GM23338 (cell line): ENCODE measurements at regions not wholly inside any gene's neighbourhood (a gene's known extent, or its start where the extent isn't known, plus 50 kb on each side); places are given as distances from the start of the nearest gene placed in this dataset.

Experiments used
- CREB1 ChIP-seq: fragments of 250-450 bp; sonication (Bioruptor Pico); IDR thresholded peaks from 2 replicates; pipeline ENCODE4 v1.5.0; 2020; ENCODE audit warnings: low read depth, mild to moderate bottlenecking, moderate library complexity
- EZH2 ChIP-seq: fragments of 200-600 bp; sonication (generic); IDR thresholded peaks from one replicate; pipeline ENCODE4 v1.8.0; 2017; ENCODE audit warnings: antibody characterized with exemption, mild to moderate bottlenecking, low read depth; ENCODE audit not compliant: unreplicated experiment
- EZH2phosphoT487 ChIP-seq: fragments of 200-600 bp; sonication (generic); IDR thresholded peaks from one replicate; pipeline ENCODE4 v1.8.1; 2018; ENCODE audit warnings: antibody characterized with exemption; ENCODE audit not compliant: unreplicated experiment
- JUNB ChIP-seq: IDR thresholded peaks from one replicate; pipeline ENCODE4 v1.6.1; 2016; ENCODE audit warnings: antibody characterized with exemption; ENCODE audit not compliant: unreplicated experiment
- NANOG ChIP-seq: IDR thresholded peaks from 2 replicates; pipeline ENCODE4 v1.6.1; 2016; ENCODE audit warnings: antibody characterized with exemption, borderline replicate concordance
- POLR2AphosphoS5 ChIP-seq: IDR thresholded peaks from 2 replicates; pipeline ENCODE4 v1.6.1; 2016; ENCODE audit warnings: antibody characterized with exemption, low read depth
- ZNF114 ChIP-seq: fragments of 250-450 bp; sonication (Bioruptor Pico); IDR thresholded peaks from 2 replicates; pipeline ENCODE4 v1.5.0; 2020; ENCODE audit warnings: mild to moderate bottlenecking, moderate library complexity
- ZNF331 ChIP-seq: fragments of 250-450 bp; sonication (Bioruptor Pico); IDR thresholded peaks from 2 replicates; pipeline ENCODE4 v1.5.0; 2020; ENCODE audit warnings: low read depth, mild to moderate bottlenecking, moderate library complexity
- TF ChIP-seq, protein P1 (sequence below), 2 experiments: fragments of 200-600 bp in 1 of 2; sonication (generic) in 1 of 2; conservative IDR thresholded peaks; 2 replicates each; pipeline versions ENCODE4 v1.5.1 to v1.6.1; 2016 to 2017; ENCODE audit warnings: antibody characterized with exemption in 2 of 2, low read depth in 2 of 2, mild to moderate bottlenecking in 2 of 2, moderate library complexity in 1 of 2
- TF ChIP-seq, protein P2 (sequence below): IDR thresholded peaks from 2 replicates; pipeline ENCODE4 v1.6.1; 2016; ENCODE audit warnings: antibody characterized with exemption
- TF ChIP-seq, protein P3 (sequence below): IDR thresholded peaks from one replicate; pipeline ENCODE4 v1.6.1; 2018; ENCODE audit warnings: antibody characterized with exemption; ENCODE audit not compliant: unreplicated experiment

DNA sequence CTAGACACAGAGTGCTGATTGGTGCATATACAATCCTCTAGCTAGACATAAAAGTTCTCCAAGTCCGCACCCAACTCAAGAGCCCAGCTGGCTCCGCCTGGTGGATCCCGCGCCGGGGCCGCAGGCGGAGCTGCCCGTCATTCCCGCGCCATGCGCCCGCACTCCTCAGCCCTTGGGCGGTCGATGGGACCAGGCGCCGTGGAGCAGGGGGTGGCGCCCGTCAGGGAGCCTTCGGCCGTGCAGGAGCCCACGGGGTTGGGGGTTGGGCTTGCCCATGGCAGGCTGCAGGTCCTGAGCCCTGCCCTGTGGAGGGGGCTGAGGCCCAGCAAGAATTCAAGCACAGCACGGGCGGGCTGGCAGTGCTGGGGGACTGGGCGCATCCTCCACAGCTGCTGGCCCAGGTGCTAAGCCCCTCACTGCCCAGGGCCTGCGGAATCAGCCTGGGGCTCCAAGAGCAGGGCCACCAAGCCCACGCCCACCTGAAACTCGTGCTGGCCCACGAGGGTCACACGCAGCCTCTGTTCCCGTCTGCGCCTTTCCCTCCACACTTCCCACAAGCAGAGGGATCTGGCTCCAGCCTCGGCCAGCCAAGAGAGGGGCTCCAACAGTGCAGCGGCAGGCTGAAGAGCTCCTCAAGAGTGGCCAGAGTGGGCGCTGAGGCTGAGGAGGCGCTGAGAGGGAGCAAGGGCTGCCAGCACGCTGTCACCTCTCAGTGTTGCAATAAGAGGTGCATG is 604.2 kb upstream of the POM121L12 start:
- TF ChIP-seq, protein P1, sequence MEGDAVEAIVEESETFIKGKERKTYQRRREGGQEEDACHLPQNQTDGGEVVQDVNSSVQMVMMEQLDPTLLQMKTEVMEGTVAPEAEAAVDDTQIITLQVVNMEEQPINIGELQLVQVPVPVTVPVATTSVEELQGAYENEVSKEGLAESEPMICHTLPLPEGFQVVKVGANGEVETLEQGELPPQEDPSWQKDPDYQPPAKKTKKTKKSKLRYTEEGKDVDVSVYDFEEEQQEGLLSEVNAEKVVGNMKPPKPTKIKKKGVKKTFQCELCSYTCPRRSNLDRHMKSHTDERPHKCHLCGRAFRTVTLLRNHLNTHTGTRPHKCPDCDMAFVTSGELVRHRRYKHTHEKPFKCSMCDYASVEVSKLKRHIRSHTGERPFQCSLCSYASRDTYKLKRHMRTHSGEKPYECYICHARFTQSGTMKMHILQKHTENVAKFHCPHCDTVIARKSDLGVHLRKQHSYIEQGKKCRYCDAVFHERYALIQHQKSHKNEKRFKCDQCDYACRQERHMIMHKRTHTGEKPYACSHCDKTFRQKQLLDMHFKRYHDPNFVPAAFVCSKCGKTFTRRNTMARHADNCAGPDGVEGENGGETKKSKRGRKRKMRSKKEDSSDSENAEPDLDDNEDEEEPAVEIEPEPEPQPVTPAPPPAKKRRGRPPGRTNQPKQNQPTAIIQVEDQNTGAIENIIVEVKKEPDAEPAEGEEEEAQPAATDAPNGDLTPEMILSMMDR (conservative IDR thresholded peaks at IDR 0.05; ENCODE audit: low read depth in 2 of 2) = no peak
- TF ChIP-seq CREB1 (CRISPR knock-in tag) (no peak), POLR2AphosphoS5 (no peak), EZH2phosphoT487 (no peak), EZH2 (no peak), ZNF331 (CRISPR knock-in tag) (no peak), ZNF114 (CRISPR knock-in tag) (no peak), NANOG (no peak), JUNB (no peak)
- TF ChIP-seq, protein P2, sequence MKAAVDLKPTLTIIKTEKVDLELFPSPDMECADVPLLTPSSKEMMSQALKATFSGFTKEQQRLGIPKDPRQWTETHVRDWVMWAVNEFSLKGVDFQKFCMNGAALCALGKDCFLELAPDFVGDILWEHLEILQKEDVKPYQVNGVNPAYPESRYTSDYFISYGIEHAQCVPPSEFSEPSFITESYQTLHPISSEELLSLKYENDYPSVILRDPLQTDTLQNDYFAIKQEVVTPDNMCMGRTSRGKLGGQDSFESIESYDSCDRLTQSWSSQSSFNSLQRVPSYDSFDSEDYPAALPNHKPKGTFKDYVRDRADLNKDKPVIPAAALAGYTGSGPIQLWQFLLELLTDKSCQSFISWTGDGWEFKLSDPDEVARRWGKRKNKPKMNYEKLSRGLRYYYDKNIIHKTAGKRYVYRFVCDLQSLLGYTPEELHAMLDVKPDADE = no peak
- TF ChIP-seq, protein P3, sequence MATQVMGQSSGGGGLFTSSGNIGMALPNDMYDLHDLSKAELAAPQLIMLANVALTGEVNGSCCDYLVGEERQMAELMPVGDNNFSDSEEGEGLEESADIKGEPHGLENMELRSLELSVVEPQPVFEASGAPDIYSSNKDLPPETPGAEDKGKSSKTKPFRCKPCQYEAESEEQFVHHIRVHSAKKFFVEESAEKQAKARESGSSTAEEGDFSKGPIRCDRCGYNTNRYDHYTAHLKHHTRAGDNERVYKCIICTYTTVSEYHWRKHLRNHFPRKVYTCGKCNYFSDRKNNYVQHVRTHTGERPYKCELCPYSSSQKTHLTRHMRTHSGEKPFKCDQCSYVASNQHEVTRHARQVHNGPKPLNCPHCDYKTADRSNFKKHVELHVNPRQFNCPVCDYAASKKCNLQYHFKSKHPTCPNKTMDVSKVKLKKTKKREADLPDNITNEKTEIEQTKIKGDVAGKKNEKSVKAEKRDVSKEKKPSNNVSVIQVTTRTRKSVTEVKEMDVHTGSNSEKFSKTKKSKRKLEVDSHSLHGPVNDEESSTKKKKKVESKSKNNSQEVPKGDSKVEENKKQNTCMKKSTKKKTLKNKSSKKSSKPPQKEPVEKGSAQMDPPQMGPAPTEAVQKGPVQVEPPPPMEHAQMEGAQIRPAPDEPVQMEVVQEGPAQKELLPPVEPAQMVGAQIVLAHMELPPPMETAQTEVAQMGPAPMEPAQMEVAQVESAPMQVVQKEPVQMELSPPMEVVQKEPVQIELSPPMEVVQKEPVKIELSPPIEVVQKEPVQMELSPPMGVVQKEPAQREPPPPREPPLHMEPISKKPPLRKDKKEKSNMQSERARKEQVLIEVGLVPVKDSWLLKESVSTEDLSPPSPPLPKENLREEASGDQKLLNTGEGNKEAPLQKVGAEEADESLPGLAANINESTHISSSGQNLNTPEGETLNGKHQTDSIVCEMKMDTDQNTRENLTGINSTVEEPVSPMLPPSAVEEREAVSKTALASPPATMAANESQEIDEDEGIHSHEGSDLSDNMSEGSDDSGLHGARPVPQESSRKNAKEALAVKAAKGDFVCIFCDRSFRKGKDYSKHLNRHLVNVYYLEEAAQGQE = no peak
